Endothelial cell of umbilical vein (primary cell): ENCODE measurements at regions not wholly inside any gene's neighbourhood (a gene's known extent, or its start where the extent isn't known, plus 50 kb on each side); places are given as distances from the start of the nearest gene placed in this dataset.

Experiments used
- BruUV-seq: library from RNA; stranded (reverse); fragments of 400-500 nt; replicated peaks from 2 replicates; lab custom pipeline; 2021; lab: Mats Ljungman, UMichigan
- CTCF ChIA-PET: fragments of 300-600, 350-600 bp; sonication (Branson Sonifier 250); formaldehyde crosslinking; loops from one replicate; lab custom pipeline; 2021; ENCODE audit warnings: antibody characterized with exemption, inconsistent platforms; lab: Charles Lee
- POLR2A ChIA-PET: fragments of 300-600, 350-600 bp; sonication (Branson Sonifier 250); formaldehyde crosslinking; loops from one replicate; lab custom pipeline; 2021; ENCODE audit warnings: antibody characterized with exemption, inconsistent platforms; lab: Charles Lee
- DNase-seq: peaks from one replicate; pipeline ENCODE4 v3.0.0-alpha.2; 2011; ENCODE audit warnings: low read depth, low spot score
- FAIRE-seq: peaks from 2 replicates; lab custom pipeline; 2011; peaks lifted over from hg19 to GRCh38; lab: Jason Lieb, UNC
- H2AFZ ChIP-seq: 2 replicates; pipeline ENCODE4 v1.6.0; 2012; ENCODE audit warnings: low read depth, low read length, control low read depth, inconsistent platforms
- H3K27ac ChIP-seq: 2 replicates; pipeline ENCODE4 v1.5.1; 2011; ENCODE audit warnings: low read depth, mild to moderate bottlenecking, control low read depth, low read length, moderate library complexity; ENCODE audit not compliant: insufficient read depth
- H3K27me3 ChIP-seq, 2 experiments: 2 replicates each; pipeline versions ENCODE4 v1.6.0 to v1.6.1; 2011; ENCODE audit warnings: low read length in 2 of 2, mixed read lengths in 1 of 2; ENCODE audit not compliant: control insufficient read depth in 2 of 2, insufficient read depth in 2 of 2
- H3K36me3 ChIP-seq, 2 experiments: 2 replicates in 1 of 2; 3 replicates in 1 of 2; pipeline ENCODE4 v1.5.1; 2011; ENCODE audit warnings: low read length in 2 of 2, mild to moderate bottlenecking in 1 of 2, moderate library complexity in 1 of 2; ENCODE audit not compliant: control insufficient read depth in 2 of 2, insufficient read depth in 2 of 2; ENCODE audit errors: extremely low read depth in 1 of 2
- H3K4me1 ChIP-seq: 3 replicates; pipeline ENCODE4 v1.5.1; 2011; ENCODE audit warnings: mild to moderate bottlenecking, low read length; ENCODE audit not compliant: control insufficient read depth, insufficient read depth; ENCODE audit errors: extremely low read depth
- H3K4me2 ChIP-seq: 2 replicates; pipeline ENCODE4 v1.6.1; 2011; ENCODE audit warnings: low read length, control low read depth, mixed read lengths; ENCODE audit not compliant: insufficient read depth
- H3K4me3 ChIP-seq, 3 experiments: fragments of 200-600 bp in 1 of 3; sonication (generic), shearing (Covaris generic) in 1 of 3; replicated peaks in 1 of 3; 2 replicates each; pipeline ENCODE4 v1.5.1; 2011 to 2016; ENCODE audit warnings: control low read depth in 3 of 3, low read length in 3 of 3, mild to moderate bottlenecking in 2 of 3, inconsistent platforms in 1 of 3, low read depth in 1 of 3, moderate library complexity in 1 of 3; ENCODE audit not compliant: insufficient read depth in 1 of 3
- H3K79me2 ChIP-seq: 2 replicates; pipeline ENCODE4 v1.6.0; 2012; ENCODE audit warnings: low read length, inconsistent platforms; ENCODE audit not compliant: control insufficient read depth, insufficient read depth
- H3K9ac ChIP-seq: replicated peaks from 2 replicates; pipeline ENCODE3; 2011; ENCODE audit warnings: low read length, control low read depth; ENCODE audit not compliant: insufficient read depth; ENCODE audit errors: extremely low read depth
- H3K9me1 ChIP-seq: replicated peaks from 3 replicates; pipeline ENCODE4 v1.6.0; 2011; ENCODE audit warnings: mild to moderate bottlenecking, low read length; ENCODE audit not compliant: control insufficient read depth, insufficient read depth; ENCODE audit errors: extremely low read depth
- H3K9me3 ChIP-seq: replicated peaks from 2 replicates; pipeline ENCODE4 v1.5.1; 2012; ENCODE audit warnings: low read length, inconsistent platforms; ENCODE audit not compliant: control insufficient read depth, insufficient read depth
- H4K20me1 ChIP-seq: replicated peaks from 2 replicates; pipeline ENCODE3; 2011; ENCODE audit warnings: mild to moderate bottlenecking, low read length; ENCODE audit not compliant: control insufficient read depth, insufficient read depth; ENCODE audit errors: extremely low read depth
- EZH2 ChIP-seq: IDR thresholded peaks from 2 replicates; pipeline ENCODE4 v1.6.1; 2012; ENCODE audit warnings: borderline replicate concordance, low read depth, mild to moderate bottlenecking, moderate library complexity, low read length, inconsistent platforms; ENCODE audit not compliant: severe bottlenecking
- FOS ChIP-seq: IDR thresholded peaks from 2 replicates; pipeline ENCODE4 v1.6.1; 2011; ENCODE audit warnings: mild to moderate bottlenecking, low read length, moderate library complexity, borderline replicate concordance; ENCODE audit not compliant: insufficient read depth
- GATA2 ChIP-seq: IDR thresholded peaks from 2 replicates; pipeline ENCODE4 v1.7.0; 2011; ENCODE audit warnings: low read depth, mild to moderate bottlenecking, moderate library complexity, mixed read lengths, low read length; ENCODE audit not compliant: insufficient read length, insufficient read depth
- JUN ChIP-seq: IDR thresholded peaks from 2 replicates; pipeline ENCODE4 v1.6.1; 2011; ENCODE audit warnings: borderline replicate concordance, low read depth; ENCODE audit not compliant: insufficient read length, insufficient read depth
- MYC ChIP-seq: IDR thresholded peaks from one replicate; pipeline ENCODE4 v1.6.1; 2011; ENCODE audit warnings: mild to moderate bottlenecking, low read depth, low read length
- POLR2A ChIP-seq: IDR thresholded peaks from 2 replicates; pipeline ENCODE4 v1.6.1; 2012; ENCODE audit warnings: low read depth, mild to moderate bottlenecking, control low read depth, low read length
- POLR2AphosphoS5 ChIP-seq: IDR thresholded peaks from 2 replicates; pipeline ENCODE4 v1.6.1; 2012; ENCODE audit warnings: low read depth, mild to moderate bottlenecking, control low read depth, low read length, moderate library complexity; ENCODE audit not compliant: insufficient read depth
- dilution Hi-C: fragments of 300-500 bp; cut with MboI; formaldehyde crosslinking; loops from one replicate; pipeline ENCODE4 v1.15.0; 2019; ENCODE audit warnings: low sequenced_read_pairs; ENCODE audit not compliant: extremely low pct_ligation_motif_present
- intact Hi-C: fragments of 100-400 bp; cut with micrococcal nuclease; formaldehyde crosslinking; loops from one replicate; pipeline ENCODE4 v1.10.0; 2022
- TF ChIP-seq, protein P1 (sequence below): IDR thresholded peaks from 2 replicates; pipeline ENCODE4 v1.6.1; 2011; ENCODE audit not compliant: insufficient read depth, insufficient read length
- TF ChIP-seq, protein P2 (sequence below), 2 donors: IDR thresholded peaks; 1 replicate in 1 of 2; 2 replicates in 1 of 2; pipeline ENCODE4 v1.5.1; 2011; ENCODE audit warnings: low read length in 2 of 2, mild to moderate bottlenecking in 2 of 2, moderate library complexity in 2 of 2, control low read depth in 1 of 2, inconsistent platforms in 1 of 2, low read depth in 1 of 2; ENCODE audit not compliant: insufficient read depth in 1 of 2; ENCODE audit errors: extremely low read depth in 1 of 2

DNA sequence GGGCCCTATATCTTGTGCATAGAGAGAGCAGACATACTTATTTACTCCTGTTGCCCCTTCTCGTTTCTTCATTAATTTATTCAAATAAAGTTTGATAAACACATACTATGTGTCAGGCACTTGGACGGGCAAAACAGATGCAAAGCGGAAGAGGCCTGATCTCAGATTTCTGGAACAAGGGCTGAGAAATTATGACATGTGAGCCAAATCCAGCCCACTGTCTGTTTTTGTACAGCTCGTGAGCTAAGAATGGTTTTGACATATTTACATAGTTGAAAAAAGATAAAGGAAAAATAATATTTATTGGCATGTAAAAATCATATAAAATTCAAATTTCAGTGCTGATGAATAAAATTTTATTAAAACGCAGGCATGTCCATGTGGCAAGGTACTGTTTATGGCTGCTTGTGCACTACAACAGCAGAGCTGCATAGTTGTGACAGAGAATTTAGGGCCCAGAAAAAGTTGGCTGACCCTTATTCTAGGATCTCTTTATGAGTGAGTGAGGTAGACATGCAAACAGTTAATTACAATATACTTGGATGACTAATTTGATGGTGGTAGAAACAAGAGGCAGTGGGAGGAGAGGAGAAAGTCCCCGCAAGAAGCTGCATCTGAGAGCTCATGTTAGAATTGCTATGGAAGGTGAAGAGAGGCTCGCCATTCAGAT is 68.1 kb upstream of the ITPRID1 start:
- H3K4me3 ChIP-seq, result no peak overlapping the region
- H3K9me3 ChIP-seq, result no peaks in the 10 kb centered on the region
- POLR2A ChIA-PET, result no interaction called here
- no TSS peak for BruUV-seq
- no peaks in the 10 kb centered on the region for H3K36me3 ChIP-seq
- H3K9ac ChIP-seq, result no peak overlapping the region
- H3K27ac ChIP-seq, result no peak overlapping the region
- H2AFZ ChIP-seq, result no peak overlapping the region
- intact Hi-C loops, result no loop called here
- H4K20me1 ChIP-seq, result no peaks in the 10 kb centered on the region
- no peak for TF ChIP-seq POLR2AphosphoS5
- no peak for TF ChIP-seq EZH2
- TF ChIP-seq FOS, result no peak
- dilution Hi-C loops, result no loop called here
- H3K79me2 ChIP-seq, result no peaks in the 10 kb centered on the region
- CTCF ChIA-PET, result no interaction called here
- H3K4me2 ChIP-seq, result no peak overlapping the region
- H3K27me3 ChIP-seq, result peaks cover 0 to 4% of the 10 kb centered on the region in 2 experiments
- H3K4me1 ChIP-seq, result no peaks in the 10 kb centered on the region
- DNase-seq, result no peak
- no peak for FAIRE-seq
- no peaks in the 10 kb centered on the region for H3K9me1 ChIP-seq

DNA sequence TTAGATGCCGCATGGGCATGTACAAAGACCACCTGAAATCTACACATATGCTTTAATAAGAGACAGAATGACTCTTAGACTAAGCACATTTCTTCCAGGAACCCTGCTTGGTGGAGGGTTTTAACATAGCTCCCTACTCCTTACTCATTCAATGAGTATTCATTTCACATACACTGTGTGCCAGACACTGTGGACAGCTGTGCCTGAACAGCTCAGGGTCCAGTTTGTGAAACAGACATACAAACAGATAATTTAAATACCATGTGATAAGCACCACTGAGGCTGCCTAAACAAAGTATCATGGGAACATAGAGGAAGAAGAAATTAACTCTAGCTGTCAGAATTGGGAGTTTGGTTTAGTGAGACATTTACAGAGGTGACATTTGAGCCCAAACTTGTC is 65.2 kb upstream of the ITPRID1 start:
- no peaks in the 10 kb centered on the region for H3K27me3 ChIP-seq
- DNase-seq (no peak), FAIRE-seq (no peak)
- TF ChIP-seq, protein P1, sequence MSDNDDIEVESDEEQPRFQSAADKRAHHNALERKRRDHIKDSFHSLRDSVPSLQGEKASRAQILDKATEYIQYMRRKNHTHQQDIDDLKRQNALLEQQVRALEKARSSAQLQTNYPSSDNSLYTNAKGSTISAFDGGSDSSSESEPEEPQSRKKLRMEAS, result no peak
- TF ChIP-seq, protein P2, sequence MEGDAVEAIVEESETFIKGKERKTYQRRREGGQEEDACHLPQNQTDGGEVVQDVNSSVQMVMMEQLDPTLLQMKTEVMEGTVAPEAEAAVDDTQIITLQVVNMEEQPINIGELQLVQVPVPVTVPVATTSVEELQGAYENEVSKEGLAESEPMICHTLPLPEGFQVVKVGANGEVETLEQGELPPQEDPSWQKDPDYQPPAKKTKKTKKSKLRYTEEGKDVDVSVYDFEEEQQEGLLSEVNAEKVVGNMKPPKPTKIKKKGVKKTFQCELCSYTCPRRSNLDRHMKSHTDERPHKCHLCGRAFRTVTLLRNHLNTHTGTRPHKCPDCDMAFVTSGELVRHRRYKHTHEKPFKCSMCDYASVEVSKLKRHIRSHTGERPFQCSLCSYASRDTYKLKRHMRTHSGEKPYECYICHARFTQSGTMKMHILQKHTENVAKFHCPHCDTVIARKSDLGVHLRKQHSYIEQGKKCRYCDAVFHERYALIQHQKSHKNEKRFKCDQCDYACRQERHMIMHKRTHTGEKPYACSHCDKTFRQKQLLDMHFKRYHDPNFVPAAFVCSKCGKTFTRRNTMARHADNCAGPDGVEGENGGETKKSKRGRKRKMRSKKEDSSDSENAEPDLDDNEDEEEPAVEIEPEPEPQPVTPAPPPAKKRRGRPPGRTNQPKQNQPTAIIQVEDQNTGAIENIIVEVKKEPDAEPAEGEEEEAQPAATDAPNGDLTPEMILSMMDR (IDR thresholded peaks at IDR 0.05; ENCODE audit: extremely low read depth in 1 of 2, insufficient read depth in 1 of 2, low read depth in 1 of 2, low read length in 2 of 2), result no peak
- TF ChIP-seq JUN, result no peak
- no peak for TF ChIP-seq POLR2AphosphoS5
- TF ChIP-seq FOS, result no peak
- no peak for TF ChIP-seq GATA2
- no peak for TF ChIP-seq MYC
- TF ChIP-seq EZH2, result no peak
- TF ChIP-seq POLR2A, result no peak
- ChIA-PET CTCF (interaction anchor here (0.8 to 1.5 kb wide), 3 partner anchors 12 to 314 kb away, joined by 3 to 4 read pairs (median 3); no protein-coding TSS in a partner anchor), POLR2A (no interaction called here)
- no peak overlapping the region for H3K4me2 ChIP-seq
- H3K9me1 ChIP-seq, result no peaks in the 10 kb centered on the region
- no TSS peak for BruUV-seq
- dilution Hi-C loops, result no loop called here
- H3K79me2 ChIP-seq, result no peaks in the 10 kb centered on the region
- H2AFZ ChIP-seq, result no peak overlapping the region
- H4K20me1 ChIP-seq, result no peaks in the 10 kb centered on the region
- no peak overlapping the region for H3K4me3 ChIP-seq
- no peaks in the 10 kb centered on the region for H3K9me3 ChIP-seq
- no peaks in the 10 kb centered on the region for H3K36me3 ChIP-seq
- intact Hi-C loops, result no loop called here
- no peaks in the 10 kb centered on the region for H3K4me1 ChIP-seq
- no peak overlapping the region for H3K9ac ChIP-seq
- no peak overlapping the region for H3K27ac ChIP-seq
